ENCODE measurements at regions not wholly inside any gene's neighbourhood (a gene's known extent, or its start where the extent isn't known, plus 50 kb on each side); places are given as distances from the start of the nearest gene placed in this dataset.

DNA sequence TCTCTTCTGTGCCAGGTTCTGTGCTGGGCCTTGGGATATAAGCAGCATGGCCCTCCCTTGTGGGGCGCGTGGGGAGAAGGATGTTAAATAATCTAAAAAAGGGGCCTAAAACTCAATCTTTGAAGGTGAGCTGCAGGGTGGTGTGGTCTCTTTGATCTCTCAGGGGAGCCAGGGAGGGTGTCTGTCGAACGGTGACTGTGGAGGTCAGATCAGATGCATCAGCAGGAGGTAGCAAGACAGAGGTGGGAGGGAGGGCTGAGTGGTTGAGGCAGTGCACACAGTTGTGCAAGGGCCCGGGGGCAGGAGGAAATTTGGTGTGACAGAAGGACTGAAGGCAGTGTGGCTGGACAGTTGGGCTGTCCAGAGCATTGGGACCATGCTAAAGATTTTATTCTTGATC lies 287.3 kb downstream of the BMP7 start:
- no peak for TF ChIP-seq EZH2phosphoT487 (IDR thresholded peaks at IDR 0.05; ENCODE audit: low read depth, severe bottlenecking, unreplicated experiment)
- TF ChIP-seq, protein P1, sequence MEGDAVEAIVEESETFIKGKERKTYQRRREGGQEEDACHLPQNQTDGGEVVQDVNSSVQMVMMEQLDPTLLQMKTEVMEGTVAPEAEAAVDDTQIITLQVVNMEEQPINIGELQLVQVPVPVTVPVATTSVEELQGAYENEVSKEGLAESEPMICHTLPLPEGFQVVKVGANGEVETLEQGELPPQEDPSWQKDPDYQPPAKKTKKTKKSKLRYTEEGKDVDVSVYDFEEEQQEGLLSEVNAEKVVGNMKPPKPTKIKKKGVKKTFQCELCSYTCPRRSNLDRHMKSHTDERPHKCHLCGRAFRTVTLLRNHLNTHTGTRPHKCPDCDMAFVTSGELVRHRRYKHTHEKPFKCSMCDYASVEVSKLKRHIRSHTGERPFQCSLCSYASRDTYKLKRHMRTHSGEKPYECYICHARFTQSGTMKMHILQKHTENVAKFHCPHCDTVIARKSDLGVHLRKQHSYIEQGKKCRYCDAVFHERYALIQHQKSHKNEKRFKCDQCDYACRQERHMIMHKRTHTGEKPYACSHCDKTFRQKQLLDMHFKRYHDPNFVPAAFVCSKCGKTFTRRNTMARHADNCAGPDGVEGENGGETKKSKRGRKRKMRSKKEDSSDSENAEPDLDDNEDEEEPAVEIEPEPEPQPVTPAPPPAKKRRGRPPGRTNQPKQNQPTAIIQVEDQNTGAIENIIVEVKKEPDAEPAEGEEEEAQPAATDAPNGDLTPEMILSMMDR (IDR thresholded peaks at IDR 0.05; ENCODE audit: poor library complexity), result no peak
- no peak for TF ChIP-seq EZH2 (IDR thresholded peaks at IDR 0.05; ENCODE audit: borderline replicate concordance)
